AG20443 (cell line): ENCODE measurements at regions not wholly inside any gene's neighbourhood (a gene's known extent, or its start where the extent isn't known, plus 50 kb on each side); places are given as distances from the start of the nearest gene placed in this dataset.

Experiments used
- DNase-seq: peaks from one replicate; pipeline ENCODE4 v3.0.0; 2012; ENCODE audit warnings: low spot score, mixed read lengths

GRCh38 chr5:7955476-7955875, 86.5 kb downstream of the MTRR start:
- DNase-seq = no peak

- no peak for DNase-seq
Measured at GRCh38 chr5:7957329-7957728, 88.4 kb downstream of the MTRR start.

GRCh38 chr5:7960142-7960541, 91.2 kb downstream of the MTRR start:
- DNase-seq = no peak

DNA sequence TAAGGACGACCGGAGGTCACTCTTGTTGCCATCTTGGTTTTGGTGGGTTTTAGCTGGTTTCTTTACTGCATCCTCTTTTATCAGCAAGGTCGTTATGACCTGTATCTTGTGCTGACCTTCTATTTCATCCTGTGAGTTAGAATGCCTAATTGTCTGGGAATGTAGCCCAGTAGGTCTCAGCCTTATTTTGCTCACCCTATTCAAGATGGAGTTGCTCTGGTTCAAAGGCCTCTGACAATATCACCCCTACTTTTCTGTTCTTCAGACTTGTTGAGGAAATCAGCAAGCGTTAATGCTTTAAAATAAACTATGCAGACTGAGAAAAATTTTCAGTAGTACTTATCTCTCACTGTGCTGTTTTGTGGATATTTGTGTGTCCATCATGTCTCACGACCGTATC, 92.6 kb downstream of the MTRR start:
- DNase-seq = no peak

DNA sequence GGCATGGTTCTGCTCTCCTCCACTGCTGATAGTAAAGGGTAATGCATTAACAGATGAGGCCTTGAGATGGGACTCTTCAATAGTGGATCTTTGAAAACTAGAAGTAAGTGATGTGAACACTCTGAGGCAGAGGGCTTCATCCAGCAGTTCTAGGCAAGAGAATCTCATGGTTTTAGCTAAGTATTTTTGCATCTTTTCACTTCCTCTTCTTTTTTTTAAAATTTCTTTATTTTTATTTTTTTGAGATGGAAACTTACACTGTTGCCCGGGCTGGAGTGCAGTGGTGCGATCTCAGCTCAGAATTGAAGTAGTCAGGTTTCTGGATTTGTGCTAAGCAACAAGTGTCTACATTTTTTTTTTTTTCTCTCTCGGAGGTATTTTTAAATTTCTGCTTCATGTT, 101.9 kb downstream of the MTRR start:
- no peak for DNase-seq

GRCh38 chr5:7976411-7977190, 107.7 kb downstream of the MTRR start:
- DNase-seq = no peak

DNA sequence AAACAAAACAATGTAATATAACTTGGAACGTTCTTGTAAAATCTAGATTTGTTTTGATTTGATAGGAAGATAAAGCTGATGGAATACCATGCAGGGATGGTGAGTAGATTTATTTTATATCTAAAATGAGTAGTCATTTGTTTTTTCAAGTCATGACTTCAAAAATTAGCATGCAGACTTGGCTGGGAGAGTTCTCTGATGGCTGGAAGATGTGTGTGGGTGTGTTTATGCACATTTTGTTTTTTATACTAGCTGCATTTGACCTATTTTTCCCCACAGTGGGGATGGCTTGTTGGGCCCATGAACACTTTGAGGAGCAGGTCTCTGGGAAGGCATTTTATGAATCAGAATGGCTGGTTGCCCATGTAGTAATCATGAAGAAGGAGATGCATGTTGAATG, 109.2 kb downstream of the MTRR start:
- DNase-seq = no peak

DNA sequence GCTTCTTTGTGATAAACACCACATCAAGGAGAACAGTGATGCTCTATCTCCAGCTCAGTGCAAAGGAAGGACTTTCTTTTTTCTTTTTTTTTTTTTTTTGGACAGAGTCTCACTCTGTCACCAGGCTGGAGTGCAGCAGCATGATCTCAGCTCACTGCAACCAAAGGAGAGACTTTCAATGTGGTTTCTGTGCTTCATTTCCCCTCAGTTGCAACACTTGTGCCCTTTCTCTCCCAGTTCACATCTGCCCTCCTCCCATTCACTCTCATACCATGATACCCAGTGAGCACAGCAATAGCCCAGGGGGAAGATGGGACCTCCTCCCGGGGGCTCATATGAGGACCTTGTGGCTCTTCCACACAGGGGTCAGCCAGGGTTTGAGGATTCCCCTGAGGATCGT, 110.0 kb downstream of the MTRR start:
- DNase-seq = no peak

GRCh38 chr5:7980881-7981280, 111.9 kb downstream of the MTRR start:
- DNase-seq = no peak

DNA sequence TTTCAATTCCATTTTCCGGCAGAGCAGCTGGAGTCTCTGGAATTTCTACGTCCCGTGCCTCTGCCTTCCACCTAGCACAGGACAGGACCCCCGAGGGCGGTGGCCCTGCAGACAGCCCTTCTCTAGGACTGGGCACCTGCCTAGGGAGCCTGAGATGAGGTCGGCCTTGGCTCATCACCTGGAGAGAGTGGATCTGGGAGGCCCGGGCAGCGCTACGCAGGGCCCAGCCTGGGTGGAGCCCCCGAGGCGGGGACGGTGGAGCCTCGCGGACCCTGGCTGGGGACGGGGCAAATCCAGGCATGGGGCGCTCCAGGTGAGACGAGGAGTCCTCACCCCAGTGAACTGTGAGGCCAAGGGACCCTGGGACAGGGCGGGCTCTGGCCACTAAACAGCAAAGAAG, 114.5 kb downstream of the MTRR start:
- DNase-seq = no peak

- no peak for DNase-seq
Measured at GRCh38 chr5:7991125-7991821, 122.3 kb downstream of the MTRR start.

DNA sequence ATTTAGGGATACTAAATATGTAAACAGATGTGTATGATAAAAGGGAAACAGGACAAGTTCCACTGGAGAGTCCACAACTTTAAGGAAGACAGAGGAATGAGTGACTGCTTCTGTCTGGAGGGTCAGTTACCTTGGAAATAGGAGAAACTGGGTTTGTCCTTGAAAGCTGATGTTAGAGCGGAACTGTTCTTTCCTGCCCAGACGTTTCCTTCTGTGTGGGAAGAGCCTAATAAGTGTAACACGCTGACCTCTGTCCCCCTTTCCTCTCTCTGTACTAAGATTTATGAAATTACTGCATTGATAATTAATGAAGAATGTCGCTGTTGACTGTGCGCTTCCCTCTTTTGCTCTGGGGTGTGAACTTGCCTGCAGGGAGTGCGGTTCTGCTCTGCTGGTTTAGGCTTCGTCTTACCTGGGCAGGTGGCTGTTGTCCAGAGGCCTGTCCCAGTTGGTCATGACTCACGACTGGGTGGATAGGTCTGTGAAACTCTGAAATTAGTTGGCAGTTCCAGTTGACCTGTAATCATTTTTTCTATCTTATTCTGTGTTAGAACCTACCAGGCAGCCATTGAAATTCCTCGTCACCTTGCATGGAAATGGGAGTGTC, 126.8 kb downstream of the MTRR start:
- no peak for DNase-seq

DNA sequence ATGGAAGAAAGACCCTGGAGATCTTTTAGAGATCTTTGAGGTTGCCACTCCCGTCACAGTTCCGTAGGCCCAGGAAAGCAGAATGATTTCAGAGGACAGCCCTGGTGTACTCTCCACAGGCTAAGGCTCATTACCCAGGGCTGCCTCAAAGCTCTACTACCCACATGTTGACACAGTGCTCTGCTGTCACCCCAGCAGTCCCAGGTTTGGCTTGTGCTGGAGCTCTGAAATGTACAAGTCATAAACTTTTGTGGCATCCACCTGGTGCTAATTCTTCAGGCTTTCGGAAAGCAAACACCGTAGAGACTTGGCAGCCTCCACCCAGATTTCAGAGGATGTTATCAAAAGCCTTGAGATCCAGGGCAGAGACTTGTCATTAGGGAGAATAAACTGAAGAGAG, 136.5 kb downstream of the MTRR start:
- no peak for DNase-seq

DNA sequence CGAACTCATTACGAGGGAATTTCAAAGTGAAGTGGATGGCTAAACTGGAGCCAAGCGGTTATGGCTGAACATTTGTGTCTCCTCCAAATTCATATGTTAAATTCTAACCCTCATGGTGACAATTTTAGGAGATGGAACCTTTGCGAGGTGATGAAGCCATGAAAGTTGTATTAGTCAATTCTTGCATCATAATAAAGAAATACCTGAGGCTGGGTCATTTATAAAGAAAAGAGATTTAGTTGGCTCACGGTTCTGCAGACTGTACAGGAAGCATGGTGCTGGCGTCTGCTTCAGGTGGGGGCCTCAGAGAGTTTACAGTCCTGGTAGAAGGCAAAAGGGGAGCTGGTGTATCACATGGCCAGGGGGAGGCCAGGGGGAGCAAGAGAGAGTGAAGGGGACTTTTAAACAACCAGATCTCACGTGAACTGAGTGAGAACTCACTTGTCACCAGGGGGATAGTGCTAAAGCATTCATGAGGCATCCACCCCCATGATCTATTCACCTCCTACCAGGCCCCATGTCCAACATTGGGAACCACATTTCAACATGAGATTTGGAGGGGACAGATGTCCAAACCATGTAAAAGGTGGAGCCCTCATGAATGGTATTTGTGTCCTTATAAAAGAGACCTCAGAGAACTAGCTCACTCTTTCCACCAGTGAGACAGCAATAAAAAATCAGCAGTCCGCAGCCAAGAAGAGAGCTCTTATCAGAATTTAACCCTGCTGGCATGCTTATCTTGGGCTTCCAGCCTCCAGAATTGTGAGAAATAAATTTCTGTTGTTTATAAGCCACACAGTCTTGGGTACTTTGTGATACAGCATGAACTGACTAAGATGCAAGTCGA, 143.4 kb downstream of the MTRR start:
- no peak for DNase-seq

DNA sequence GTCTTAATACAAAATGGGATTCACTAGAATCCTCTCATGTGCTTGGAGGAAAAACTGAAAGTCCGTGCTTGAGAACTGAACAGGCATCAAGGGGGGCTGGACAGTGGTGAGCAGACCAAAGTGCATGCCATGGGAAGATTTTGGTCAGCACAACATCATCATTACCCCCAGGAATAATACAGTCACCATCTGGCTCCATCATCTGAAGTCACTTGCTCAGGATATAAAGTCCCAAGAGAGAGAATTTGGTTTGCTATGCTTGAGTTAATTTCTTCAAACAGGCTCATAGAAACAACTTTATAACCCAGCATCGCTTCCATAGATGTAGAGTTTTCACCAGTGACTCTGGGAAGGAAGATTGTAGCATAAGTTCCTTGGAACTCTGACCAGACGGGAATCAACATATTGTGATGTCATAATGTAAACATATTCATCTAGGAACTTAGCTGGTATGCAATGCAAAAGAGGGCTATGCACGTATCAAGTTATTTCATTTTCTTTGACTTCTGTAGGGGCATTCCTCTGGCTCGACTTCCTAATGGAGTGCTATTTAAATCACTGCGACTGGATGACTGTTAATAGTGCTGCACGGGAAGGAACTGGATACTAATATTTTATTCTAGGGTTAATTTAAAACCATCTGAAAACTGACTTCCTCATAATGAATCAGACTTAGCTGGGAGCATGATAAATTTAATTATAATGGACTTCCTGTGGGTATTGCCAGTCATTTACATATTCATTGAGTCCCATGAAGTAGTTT, 145.2 kb downstream of the MTRR start:
- no peak for DNase-seq

DNA sequence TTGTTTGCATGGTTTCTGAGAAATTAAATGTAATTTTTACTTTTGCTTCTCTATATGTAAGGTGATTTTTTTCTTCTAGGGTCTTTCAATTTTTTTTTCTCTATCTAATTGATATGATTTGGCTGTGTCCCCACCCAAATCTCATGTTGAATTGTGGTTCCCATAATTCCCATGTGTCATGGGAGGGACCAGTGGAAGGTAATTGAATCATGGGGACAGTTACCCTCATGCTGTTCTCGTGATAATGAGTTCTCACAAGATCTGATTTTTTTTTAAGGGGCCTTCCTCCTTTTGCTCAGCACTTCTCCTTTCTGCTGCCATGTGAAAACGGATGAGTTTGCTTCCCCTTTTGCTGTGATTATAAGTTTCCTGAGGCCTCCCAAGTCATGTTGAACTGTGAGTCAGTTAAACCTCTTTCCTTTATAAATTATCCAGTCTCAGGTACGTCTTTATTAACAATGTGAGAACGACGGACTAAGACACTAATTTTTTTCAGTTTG, 150.8 kb downstream of the MTRR start:
- no peak for DNase-seq

DNA sequence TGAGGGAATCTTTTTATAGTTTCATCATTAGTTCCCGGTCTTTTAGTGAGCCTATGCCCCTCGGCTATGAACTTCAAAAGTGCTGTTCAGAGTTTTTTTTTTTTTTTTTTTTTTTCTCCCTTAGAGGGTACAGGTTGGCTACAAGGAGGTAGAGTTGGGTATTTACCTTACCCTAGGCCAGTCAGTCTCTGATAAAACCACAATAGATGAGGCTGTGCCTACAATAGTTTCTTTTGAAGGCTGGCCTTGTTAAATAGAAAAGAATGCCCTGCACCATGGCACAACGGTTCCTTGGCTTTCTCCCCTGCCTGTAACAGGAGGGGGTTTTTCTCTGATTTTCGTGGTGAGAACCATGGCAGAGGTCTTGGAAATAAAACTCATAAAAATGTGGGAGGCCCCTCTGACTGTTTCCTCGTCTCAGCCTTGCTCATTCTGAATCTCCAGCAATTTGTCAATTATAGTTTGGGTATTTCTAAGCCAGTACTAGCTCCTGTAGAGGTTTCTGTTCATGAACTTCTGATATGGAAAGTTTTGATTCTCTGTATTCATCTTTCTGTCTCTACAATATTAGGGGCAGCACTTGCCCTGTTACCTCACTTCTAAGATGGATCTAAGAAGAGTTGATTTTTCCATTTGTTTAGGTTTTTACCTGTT, 152.0 kb downstream of the MTRR start:
- DNase-seq = no peak

DNA sequence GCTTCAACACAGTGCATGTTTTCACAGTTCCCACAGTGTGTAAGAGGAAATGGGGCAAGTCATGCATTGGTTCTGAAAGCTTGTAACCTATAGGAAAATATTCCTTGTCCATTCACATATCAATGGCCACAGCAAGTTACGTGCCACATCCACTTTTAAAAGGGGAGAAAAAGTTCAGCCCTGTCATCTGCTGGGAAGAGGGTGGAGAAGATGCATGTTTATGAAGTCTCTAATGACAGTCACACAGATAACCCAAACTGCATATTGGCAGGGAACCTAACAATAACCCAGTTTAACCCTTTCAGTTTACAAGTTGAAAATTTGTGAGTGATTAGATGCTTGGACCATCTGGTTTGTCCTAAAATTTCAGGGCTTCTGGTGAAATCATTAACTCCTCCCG, 159.3 kb downstream of the MTRR start:
- DNase-seq = no peak

- DNase-seq = no peak
Measured at GRCh38 chr5:8033261-8033660, 164.3 kb downstream of the MTRR start.

- DNase-seq = no peak
Measured at GRCh38 chr5:8034852-8035251, 165.9 kb downstream of the MTRR start.

DNA sequence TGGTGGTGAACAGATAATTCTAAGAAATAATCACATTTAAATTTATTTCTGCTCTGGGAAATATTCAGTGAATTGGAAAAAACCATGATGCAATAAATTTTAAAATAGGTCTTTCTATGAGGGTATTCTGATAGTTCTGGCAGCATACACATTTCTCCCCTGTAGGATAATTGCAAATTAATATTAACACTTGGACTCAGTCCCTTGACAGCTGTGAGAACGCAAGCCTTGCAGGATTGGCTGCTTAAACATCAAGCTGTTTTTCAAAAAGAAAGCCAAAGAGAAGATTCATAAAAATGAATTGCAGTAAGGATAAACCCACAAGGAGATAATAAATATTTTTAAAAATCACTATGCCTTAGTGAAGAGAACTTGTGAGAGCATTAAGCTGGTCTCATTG, 180.0 kb downstream of the MTRR start:
- DNase-seq = no peak
